ENCODE measurements at regions not wholly inside any gene's neighbourhood (a gene's known extent, or its start where the extent isn't known, plus 50 kb on each side); places are given as distances from the start of the nearest gene placed in this dataset.

- Histone ChIP-seq H3K27me3 (ENCODE audit: control insufficient read depth in 1 of 2, insufficient read depth in 1 of 2, low read length in 2 of 2) (no peaks in the 10 kb centered on the region), H3K36me3 (ENCODE audit: control insufficient read depth in 1 of 2, insufficient read depth in 2 of 2, low read depth in 1 of 2, low read length in 2 of 2) (no peaks in the 10 kb centered on the region), H3K4me3 (ENCODE audit: insufficient read depth in 1 of 2, low read depth in 1 of 2, low read length in 2 of 2) (no peak overlapping the region), H4K91ac (ENCODE audit: low read length) (no peak overlapping the region), H2AFZ (ENCODE audit: low read depth, low read length) (no peak overlapping the region), H3K79me1 (replicated peaks; ENCODE audit: low read length, poor library complexity, severe bottlenecking) (no peaks in the 10 kb centered on the region), H3K9me3 (ENCODE audit: control insufficient read depth, low read length) (no peaks in the 10 kb centered on the region), H3K4ac (ENCODE audit: low read depth in 1 of 2, low read length in 2 of 2) (no peak overlapping the region), H3K27ac (ENCODE audit: low read length, poor library complexity, severe bottlenecking) (no peak overlapping the region), H2BK5ac (ENCODE audit: low read depth, low read length, poor library complexity, severe bottlenecking) (no peak overlapping the region), H3K9ac (ENCODE audit: low read length) (peak overlapping the region; percentile 23), H2AK5ac (ENCODE audit: low read length, severe bottlenecking) (no peak overlapping the region), H3K4me1 (ENCODE audit: control insufficient read depth, insufficient read depth, low read depth, low read length) (peaks cover 2% of the 10 kb centered on the region), H2BK12ac (ENCODE audit: low read length in 2 of 2) (no peak overlapping the region), H2BK15ac (ENCODE audit: low read depth, poor library complexity, severe bottlenecking) (no peak overlapping the region), H3K14ac (ENCODE audit: low read length in 2 of 2) (no peak overlapping the region), H4K8ac (ENCODE audit: low read length) (no peak overlapping the region), H3K23ac (ENCODE audit: low read length in 2 of 2) (no peak overlapping the region), H3K18ac (ENCODE audit: low read depth in 1 of 2, low read length in 2 of 2) (no peak overlapping the region), H2BK120ac (ENCODE audit: low read depth, low read length) (no peak overlapping the region), H3K4me2 (ENCODE audit: low read length, poor library complexity, severe bottlenecking) (no peak overlapping the region)
- DNase-seq, result no peak
- WGBS, result 100% methylated on average over 2 of the region's 3 CpGs
Observed at GRCh38 chr6:140083375-140083774, 708.9 kb upstream of the CITED2 start.

- Histone ChIP-seq H2AK5ac (ENCODE audit: low read length, severe bottlenecking) (no peak overlapping the region), H3K9ac (ENCODE audit: low read length) (peak overlapping the region; percentile 23), H4K8ac (ENCODE audit: low read length) (no peak overlapping the region), H2AFZ (ENCODE audit: low read depth, low read length) (no peak overlapping the region), H2BK120ac (ENCODE audit: low read depth, low read length) (no peak overlapping the region), H3K9me3 (ENCODE audit: control insufficient read depth, low read length) (no peaks in the 10 kb centered on the region), H2BK15ac (ENCODE audit: low read depth, poor library complexity, severe bottlenecking) (no peak overlapping the region), H3K27ac (ENCODE audit: low read length, poor library complexity, severe bottlenecking) (no peak overlapping the region), H4K91ac (ENCODE audit: low read length) (no peak overlapping the region), H3K4ac (ENCODE audit: low read depth in 1 of 2, low read length in 2 of 2) (no peak overlapping the region), H3K79me1 (replicated peaks; ENCODE audit: low read length, poor library complexity, severe bottlenecking) (no peaks in the 10 kb centered on the region), H3K18ac (ENCODE audit: low read depth in 1 of 2, low read length in 2 of 2) (no peak overlapping the region), H2BK5ac (ENCODE audit: low read depth, low read length, poor library complexity, severe bottlenecking) (no peak overlapping the region), H2BK12ac (ENCODE audit: low read length in 2 of 2) (no peak overlapping the region), H3K27me3 (ENCODE audit: control insufficient read depth in 1 of 2, insufficient read depth in 1 of 2, low read length in 2 of 2) (no peaks in the 10 kb centered on the region), H3K4me3 (ENCODE audit: insufficient read depth in 1 of 2, low read depth in 1 of 2, low read length in 2 of 2) (no peak overlapping the region), H3K36me3 (ENCODE audit: control insufficient read depth in 1 of 2, insufficient read depth in 2 of 2, low read depth in 1 of 2, low read length in 2 of 2) (no peaks in the 10 kb centered on the region), H3K4me2 (ENCODE audit: low read length, poor library complexity, severe bottlenecking) (no peak overlapping the region), H3K23ac (ENCODE audit: low read length in 2 of 2) (no peak overlapping the region), H3K14ac (ENCODE audit: low read length in 2 of 2) (no peak overlapping the region), H3K4me1 (ENCODE audit: control insufficient read depth, insufficient read depth, low read depth, low read length) (peaks cover 2% of the 10 kb centered on the region)
- WGBS, result 17% methylated on average over 1 of the region's 1 CpG
- peak; percentile 58 for DNase-seq
Observed at GRCh38 chr6:140082867-140083297, 708.4 kb upstream of the CITED2 start.

DNA sequence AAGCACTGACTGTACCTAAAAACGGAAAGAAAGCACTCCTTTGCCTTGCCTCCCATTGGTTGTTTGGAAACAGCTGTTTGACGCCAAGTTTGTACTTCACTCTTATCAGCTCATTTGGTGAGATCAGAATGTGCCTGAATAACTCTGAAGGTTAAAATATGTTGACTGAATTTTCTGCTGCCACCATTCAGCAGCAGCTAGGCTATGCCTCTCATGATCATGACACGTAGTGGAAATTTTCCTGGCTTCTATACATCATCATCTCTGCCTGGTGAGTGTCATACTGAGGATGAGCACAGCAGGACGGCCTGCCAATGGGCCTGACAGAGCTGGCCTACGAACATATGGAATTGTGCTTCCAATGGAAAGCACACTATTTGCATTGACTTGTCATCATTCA, 704.9 kb upstream of the CITED2 start:
- H4K8ac ChIP-seq (ENCODE audit: low read length), result peak overlapping the region; percentile 92
- no peak overlapping the region for H2AK5ac ChIP-seq (ENCODE audit: low read length, severe bottlenecking)
- H3K27ac ChIP-seq (ENCODE audit: low read length, poor library complexity, severe bottlenecking), result peak overlapping the region; percentile 46
- H4K91ac ChIP-seq (ENCODE audit: low read length), result peak overlapping the region; percentile 36
- 74% methylated on average over 5 of the region's 5 CpGs for WGBS
- H3K36me3 ChIP-seq (ENCODE audit: control insufficient read depth in 1 of 2, insufficient read depth in 2 of 2, low read depth in 1 of 2, low read length in 2 of 2), result no peaks in the 10 kb centered on the region
- peak overlapping the region; percentile 22 to 57 for H3K4ac ChIP-seq (ENCODE audit: low read depth in 1 of 2, low read length in 2 of 2)
- no peak overlapping the region for H2BK5ac ChIP-seq (ENCODE audit: low read depth, low read length, poor library complexity, severe bottlenecking)
- H3K14ac ChIP-seq (ENCODE audit: low read length in 2 of 2), result no peak overlapping the region
- H3K23ac ChIP-seq (ENCODE audit: low read length in 2 of 2), result no peak overlapping the region
- H3K4me1 ChIP-seq (ENCODE audit: control insufficient read depth, insufficient read depth, low read depth, low read length), result peaks cover 2% of the 10 kb centered on the region
- H2BK12ac ChIP-seq (ENCODE audit: low read length in 2 of 2), result peak overlapping the region; percentile 32 to 65
- no peak overlapping the region for H3K4me3 ChIP-seq (ENCODE audit: insufficient read depth in 1 of 2, low read depth in 1 of 2, low read length in 2 of 2)
- no peak overlapping the region for H2BK120ac ChIP-seq (ENCODE audit: low read depth, low read length)
- no peaks in the 10 kb centered on the region for H3K27me3 ChIP-seq (ENCODE audit: control insufficient read depth in 1 of 2, insufficient read depth in 1 of 2, low read length in 2 of 2)
- no peak overlapping the region for H3K4me2 ChIP-seq (ENCODE audit: low read length, poor library complexity, severe bottlenecking)
- H2AFZ ChIP-seq (ENCODE audit: low read depth, low read length), result no peak overlapping the region
- DNase-seq, result peak; percentile 81
- peak overlapping the region; percentile 66 for H3K9ac ChIP-seq (ENCODE audit: low read length)
- H3K79me1 ChIP-seq (replicated peaks; ENCODE audit: low read length, poor library complexity, severe bottlenecking), result no peaks in the 10 kb centered on the region
- peak overlapping the region; percentile 23 to 63 for H3K18ac ChIP-seq (ENCODE audit: low read depth in 1 of 2, low read length in 2 of 2)
- H3K9me3 ChIP-seq (ENCODE audit: control insufficient read depth, low read length), result no peaks in the 10 kb centered on the region
- no peak overlapping the region for H2BK15ac ChIP-seq (ENCODE audit: low read depth, poor library complexity, severe bottlenecking)

DNA sequence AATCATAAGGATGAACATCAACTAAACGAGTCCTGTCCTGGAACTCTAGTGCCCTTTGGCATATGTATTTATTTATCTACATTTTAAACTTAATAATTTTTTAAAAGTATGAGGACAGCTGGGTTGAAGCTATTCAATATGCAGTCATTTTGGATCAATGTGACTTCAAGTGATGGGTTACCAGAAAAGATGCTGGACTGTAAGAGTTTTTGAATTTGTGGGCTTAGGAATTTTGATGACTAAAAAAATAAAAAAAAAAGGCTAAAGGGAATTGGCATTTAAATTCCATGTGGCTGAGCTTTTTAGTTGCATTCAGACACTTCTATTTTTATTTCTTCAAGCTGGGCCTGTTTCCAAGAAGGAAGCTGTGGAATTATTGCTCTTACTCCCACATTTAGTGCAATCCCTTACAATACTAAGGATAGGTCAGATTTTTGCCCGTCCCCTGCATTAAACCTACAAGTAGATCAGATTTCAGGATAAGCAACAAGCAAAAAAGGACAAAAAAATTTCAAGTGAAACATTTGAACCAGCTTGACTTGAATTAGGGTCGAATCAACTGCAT, 704.2 kb upstream of the CITED2 start:
- peak overlapping the region; percentile 66 for H3K9ac ChIP-seq (ENCODE audit: low read length)
- H3K79me1 ChIP-seq (replicated peaks; ENCODE audit: low read length, poor library complexity, severe bottlenecking), result no peaks in the 10 kb centered on the region
- no peaks in the 10 kb centered on the region for H3K27me3 ChIP-seq (ENCODE audit: control insufficient read depth in 1 of 2, insufficient read depth in 1 of 2, low read length in 2 of 2)
- WGBS, result 17% methylated on average over 1 of the region's 3 CpGs
- no peak overlapping the region for H2BK15ac ChIP-seq (ENCODE audit: low read depth, poor library complexity, severe bottlenecking)
- H4K91ac ChIP-seq (ENCODE audit: low read length), result no peak overlapping the region
- no peak overlapping the region for H3K18ac ChIP-seq (ENCODE audit: low read depth in 1 of 2, low read length in 2 of 2)
- no peak overlapping the region for H2BK12ac ChIP-seq (ENCODE audit: low read length in 2 of 2)
- peak overlapping the region; percentile 38 for H3K27ac ChIP-seq (ENCODE audit: low read length, poor library complexity, severe bottlenecking)
- H3K4me1 ChIP-seq (ENCODE audit: control insufficient read depth, insufficient read depth, low read depth, low read length), result peaks cover 2% of the 10 kb centered on the region
- no peak overlapping the region for H2BK120ac ChIP-seq (ENCODE audit: low read depth, low read length)
- H3K23ac ChIP-seq (ENCODE audit: low read length in 2 of 2), result no peak overlapping the region
- H3K4ac ChIP-seq (ENCODE audit: low read depth in 1 of 2, low read length in 2 of 2), result no peak overlapping the region
- no peak overlapping the region for H3K4me3 ChIP-seq (ENCODE audit: insufficient read depth in 1 of 2, low read depth in 1 of 2, low read length in 2 of 2)
- no peak overlapping the region for H2BK5ac ChIP-seq (ENCODE audit: low read depth, low read length, poor library complexity, severe bottlenecking)
- no peak overlapping the region for H2AK5ac ChIP-seq (ENCODE audit: low read length, severe bottlenecking)
- no peak overlapping the region for H2AFZ ChIP-seq (ENCODE audit: low read depth, low read length)
- H3K14ac ChIP-seq (ENCODE audit: low read length in 2 of 2), result no peak overlapping the region
- no peaks in the 10 kb centered on the region for H3K36me3 ChIP-seq (ENCODE audit: control insufficient read depth in 1 of 2, insufficient read depth in 2 of 2, low read depth in 1 of 2, low read length in 2 of 2)
- no peaks in the 10 kb centered on the region for H3K9me3 ChIP-seq (ENCODE audit: control insufficient read depth, low read length)
- peak; percentile 75 for DNase-seq
- no peak overlapping the region for H4K8ac ChIP-seq (ENCODE audit: low read length)
- H3K4me2 ChIP-seq (ENCODE audit: low read length, poor library complexity, severe bottlenecking), result no peak overlapping the region
